Transverse colon (tissue), 4 donors: ENCODE measurements at regions not wholly inside any gene's neighbourhood (a gene's known extent, or its start where the extent isn't known, plus 50 kb on each side); places are given as distances from the start of the nearest gene placed in this dataset.

Experiments used
- DNase-seq: peaks from one replicate; pipeline ENCODE4 v3.0.0-alpha.2; 2019
- H3K27ac ChIP-seq, 4 donors: fragments of 200-600 bp; sonication (generic); 2 replicates each; pipeline ENCODE4 v1.5.1; 2016 to 2018; ENCODE audit warnings: inconsistent platforms in 4 of 4
- H3K27me3 ChIP-seq: fragments of 200-600 bp; sonication (generic); 2 replicates; pipeline ENCODE4 v1.5.1; 2017; ENCODE audit warnings: inconsistent platforms
- H3K36me3 ChIP-seq, 4 donors: fragments of 200-600 bp; sonication (generic); 2 replicates each; pipeline ENCODE4 v1.5.1; 2017 to 2019; ENCODE audit warnings: inconsistent platforms in 4 of 4
- H3K4me1 ChIP-seq, 4 donors: fragments of 200-600 bp; sonication (generic); 2 replicates each; pipeline ENCODE4 v1.5.1; 2017 to 2020; ENCODE audit warnings: inconsistent platforms in 4 of 4
- H3K4me3 ChIP-seq, 4 donors: fragments of 200-600 bp; sonication (generic); 1 replicate in 1 of 4; 2 replicates in 3 of 4; pipeline versions ENCODE4 v1.5.1 to v1.6.1; 2017 to 2019; ENCODE audit warnings: inconsistent platforms in 4 of 4
- H3K9me3 ChIP-seq, 2 donors: fragments of 200-600 bp; sonication (generic); 2 replicates each; pipeline ENCODE4 v1.5.1; 2017 to 2019; ENCODE audit warnings: inconsistent platforms in 2 of 2
- CTCF ChIP-seq, 5 experiments: fragments of 200-600 bp in 3 of 5; fragments of 450-650 bp in 2 of 5; sonication (generic) in 3 of 5; IDR thresholded peaks; 1 replicate in 2 of 5; 2 replicates in 3 of 5; pipeline ENCODE4 v1.5.1; 2016 to 2017; ENCODE audit warnings: antibody characterized with exemption in 5 of 5, inconsistent platforms in 3 of 5, mild to moderate bottlenecking in 2 of 5, moderate library complexity in 1 of 5
- EP300 ChIP-seq: sonication (generic); formaldehyde crosslinking; IDR thresholded peaks from one replicate; pipeline ENCODE4 v1.6.1; 2017; ENCODE audit warnings: antibody characterized with exemption, low read depth
- POLR2A ChIP-seq: fragments of 450-650 bp; IDR thresholded peaks from one replicate; pipeline ENCODE4 v1.6.1; 2016; ENCODE audit warnings: antibody characterized with exemption, mild to moderate bottlenecking, moderate library complexity
- POLR2AphosphoS5 ChIP-seq, 3 donors: sonication (generic); formaldehyde crosslinking; IDR thresholded peaks; one replicate each; pipeline ENCODE4 v1.6.1; 2016; ENCODE audit warnings: antibody characterized with exemption in 3 of 3
- WGBS, 2 donors: methylation state at CpG; one replicate each; pipeline ENCODE4 v1.1.5; 2018; ENCODE audit warnings: low coverage in 1 of 2; 5-methylcytosine and 5-hydroxymethylcytosine counted together
- in situ Hi-C, 4 donors: fragments of 200-750 bp; cut with MboI; loops; one replicate each; pipeline versions ENCODE4 v1.15.0 to v1.15.1; 2017; ENCODE audit warnings: low sequenced_read_pairs in 3 of 4, low pct_ligation_motif_present in 1 of 4, low pct_unique_long_range_greater_than_20kb in 1 of 4
- intact Hi-C: fragments of 100-400 bp; cut with DNase I; formaldehyde crosslinking; loops from one replicate; pipeline ENCODE4 v1.15.1; 2023; ENCODE audit warnings: low total_unique reads

- no peaks in the 10 kb centered on the region for H3K9me3 ChIP-seq
- H3K27me3 ChIP-seq: peaks cover 6% of the 10 kb centered on the region
- 60 to 69% methylated on average over 8 of the region's 8 CpGs for WGBS, 2 donors
- H3K4me3 ChIP-seq: no peak overlapping the region
- DNase-seq: no peak
- H3K36me3 ChIP-seq: no peaks in the 10 kb centered on the region
- no peaks in the 10 kb centered on the region for H3K4me1 ChIP-seq
- in situ Hi-C loops: loop anchor here (25.0 kb wide), 2 partner anchors 676 to 826 kb away; no protein-coding TSS in a partner anchor
- H3K27ac ChIP-seq: no peak overlapping the region
- intact Hi-C loops: no loop called here
- TF ChIP-seq POLR2A (no peak), CTCF (IDR thresholded peaks at IDR 0.05) (no peak), POLR2AphosphoS5 (IDR thresholded peaks at IDR 0.05) (no peak), EP300 (no peak)
Observed at GRCh38 chr3:137111497-137111896, 153.7 kb downstream of the IL20RB start.

GRCh38 chr3:137116619-137117018 is 158.8 kb downstream of the IL20RB start:
- TF ChIP-seq CTCF (IDR thresholded peaks at IDR 0.05): no peak
- no peak for TF ChIP-seq EP300
- no peak for TF ChIP-seq POLR2AphosphoS5 (IDR thresholded peaks at IDR 0.05)
- TF ChIP-seq POLR2A: no peak
- H3K27me3 ChIP-seq: no peaks in the 10 kb centered on the region
- no peak overlapping the region for H3K27ac ChIP-seq
- DNase-seq: no peak
- H3K36me3 ChIP-seq: no peaks in the 10 kb centered on the region
- no peak overlapping the region for H3K4me3 ChIP-seq
- no peaks in the 10 kb centered on the region for H3K4me1 ChIP-seq
- intact Hi-C loops: no loop called here
- no peaks in the 10 kb centered on the region for H3K9me3 ChIP-seq
- in situ Hi-C loops: loop anchor here (25.0 kb wide), 2 partner anchors 671 to 821 kb away; no protein-coding TSS in a partner anchor

GRCh38 chr3:137121704-137122314 is 164.0 kb downstream of the IL20RB start:
- Histone ChIP-seq H3K9me3 (no peaks in the 10 kb centered on the region), H3K4me1 (no peaks in the 10 kb centered on the region), H3K36me3 (no peaks in the 10 kb centered on the region), H3K27ac (no peak overlapping the region), H3K4me3 (no peak overlapping the region), H3K27me3 (no peaks in the 10 kb centered on the region)
- peak; percentile 10 for DNase-seq
- in situ Hi-C loops (loop anchor here (25.0 kb wide), 2 partner anchors 665 to 815 kb away; no protein-coding TSS in a partner anchor), intact Hi-C loops (no loop called here)
- peak; percentile 23 to 48 (median 36) for TF ChIP-seq CTCF (IDR thresholded peaks at IDR 0.05)
- no peak for TF ChIP-seq POLR2A
- WGBS, 2 donors: 20 to 37% methylated on average over 1 to 3 of the region's 3 CpGs

- 49% methylated on average over 2 of the region's 2 CpGs; no CpG with 5 or more reads in 1 of the 2 donors for WGBS, 2 donors
- H3K4me3 ChIP-seq: no peak overlapping the region
- in situ Hi-C loops: no loop called here
- DNase-seq: no peak
- no peaks in the 10 kb centered on the region for H3K4me1 ChIP-seq
- H3K9me3 ChIP-seq: no peaks in the 10 kb centered on the region
- no peaks in the 10 kb centered on the region for H3K27me3 ChIP-seq
- TF ChIP-seq EP300 (no peak), CTCF (IDR thresholded peaks at IDR 0.05) (no peak), POLR2AphosphoS5 (IDR thresholded peaks at IDR 0.05) (no peak), POLR2A (no peak)
- no peak overlapping the region for H3K27ac ChIP-seq
- intact Hi-C loops: no loop called here
- H3K36me3 ChIP-seq: no peaks in the 10 kb centered on the region
Observed at GRCh38 chr3:137131081-137131480, 173.3 kb downstream of the IL20RB start.
